SU-DHL-6 (cell line): ENCODE measurements at regions not wholly inside any gene's neighbourhood (a gene's known extent, or its start where the extent isn't known, plus 50 kb on each side); places are given as distances from the start of the nearest gene placed in this dataset.

Experiments used
- CTCF ChIP-seq: fragments of 200-600 bp; sonication (generic); IDR thresholded peaks from one replicate; pipeline ENCODE4 v1.5.1; 2017; ENCODE audit warnings: antibody characterized with exemption, mild to moderate bottlenecking, low read length, moderate library complexity; ENCODE audit not compliant: insufficient read depth, poor library complexity, severe bottlenecking
- EZH2phosphoT487 ChIP-seq: fragments of 200-600 bp; sonication (generic), shearing (Covaris generic); conservative IDR thresholded peaks from 2 replicates; pipeline ENCODE4 v1.6.1; 2018; ENCODE audit warnings: mild to moderate bottlenecking, antibody characterized with exemption, low read length, moderate library complexity, mixed read lengths

DNA sequence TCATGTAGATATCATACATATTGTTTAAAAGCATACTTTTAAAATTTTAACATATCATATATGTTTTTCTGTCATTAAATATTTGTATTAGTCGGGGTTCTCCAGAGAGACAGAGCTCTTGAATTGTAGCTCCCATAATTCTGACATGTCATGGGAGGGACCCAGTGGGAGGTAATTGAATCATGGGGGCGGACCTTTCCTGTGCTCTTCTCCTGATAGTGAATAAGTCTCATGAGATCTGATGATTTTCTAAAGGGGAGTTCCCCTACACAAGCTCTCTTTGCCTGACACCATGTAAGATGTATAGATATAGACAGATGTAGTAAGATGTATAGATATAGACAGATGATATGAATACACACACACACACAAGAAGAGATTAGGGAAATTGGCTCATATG is 161.2 kb upstream of the ABI3BP start:
- TF ChIP-seq CTCF = no peak
- no peak for TF ChIP-seq EZH2phosphoT487
